ENCODE measurements at regions not wholly inside any gene's neighbourhood (a gene's known extent, or its start where the extent isn't known, plus 50 kb on each side); places are given as distances from the start of the nearest gene placed in this dataset.

DNA sequence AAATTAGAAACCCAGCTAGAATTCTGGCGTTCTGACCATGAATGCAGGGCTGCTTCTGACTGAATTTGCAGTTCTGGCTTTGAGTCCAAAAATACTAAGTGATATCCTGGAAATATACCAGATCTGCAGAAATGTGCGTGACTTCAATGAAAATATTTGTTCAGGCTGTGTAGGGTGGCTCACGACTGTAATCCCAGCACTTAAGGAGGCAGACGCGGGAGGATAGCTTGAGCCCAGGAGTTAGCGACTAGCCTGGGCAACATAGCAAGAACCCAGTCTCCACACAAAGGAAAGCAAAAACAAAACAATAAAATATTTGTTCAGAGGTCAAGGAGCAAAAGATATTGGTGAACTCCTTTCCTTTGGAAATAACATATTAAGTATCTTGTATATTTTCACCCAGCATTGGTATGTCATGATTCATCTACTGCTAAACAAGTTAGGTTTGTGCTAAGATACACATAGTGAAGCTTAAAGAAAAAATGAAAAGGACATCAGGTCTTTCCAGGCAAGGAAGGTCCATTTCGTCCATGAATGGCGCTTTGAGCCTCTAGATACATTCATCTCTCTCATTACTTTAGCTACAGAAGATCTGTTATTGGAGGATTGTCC lies 239.2 kb downstream of the CMPK2 start:
- no peaks in the 10 kb centered on the region for H3K79me2 ChIP-seq (ENCODE audit: insufficient read depth)
- WGBS (ENCODE audit: low lambda C conversion rate), result 36% methylated on average over 8 of the region's 8 CpGs
- no peak for TF ChIP-seq TAF1 (IDR thresholded peaks at IDR 0.05; ENCODE audit: borderline replicate concordance, low read depth, low read length)
- no peak for TF ChIP-seq JUND (IDR thresholded peaks at IDR 0.05)
- TF ChIP-seq, protein P1, sequence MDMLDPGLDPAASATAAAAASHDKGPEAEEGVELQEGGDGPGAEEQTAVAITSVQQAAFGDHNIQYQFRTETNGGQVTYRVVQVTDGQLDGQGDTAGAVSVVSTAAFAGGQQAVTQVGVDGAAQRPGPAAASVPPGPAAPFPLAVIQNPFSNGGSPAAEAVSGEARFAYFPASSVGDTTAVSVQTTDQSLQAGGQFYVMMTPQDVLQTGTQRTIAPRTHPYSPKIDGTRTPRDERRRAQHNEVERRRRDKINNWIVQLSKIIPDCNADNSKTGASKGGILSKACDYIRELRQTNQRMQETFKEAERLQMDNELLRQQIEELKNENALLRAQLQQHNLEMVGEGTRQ (IDR thresholded peaks at IDR 0.05; ENCODE audit: borderline replicate concordance, low read depth, low read length), result no peak
- TF ChIP-seq GABPA (IDR thresholded peaks at IDR 0.05; ENCODE audit: low read depth), result no peak
- no peak for TF ChIP-seq MXI1 (IDR thresholded peaks at IDR 0.05; ENCODE audit: low read depth, low read length)
- TF ChIP-seq TCF12 (IDR thresholded peaks at IDR 0.05), result no peak
- no peak for TF ChIP-seq RXRA (IDR thresholded peaks at IDR 0.05; ENCODE audit: borderline replicate concordance, low read depth)
- TF ChIP-seq RFX5 (IDR thresholded peaks at IDR 0.05; ENCODE audit: low read length), result no peak
- no peak for TF ChIP-seq YY1 (IDR thresholded peaks at IDR 0.05; ENCODE audit: low read depth)
- no peak for TF ChIP-seq FOSL2 (IDR thresholded peaks at IDR 0.05; ENCODE audit: borderline replicate concordance, low read depth)
- TF ChIP-seq, protein P2, sequence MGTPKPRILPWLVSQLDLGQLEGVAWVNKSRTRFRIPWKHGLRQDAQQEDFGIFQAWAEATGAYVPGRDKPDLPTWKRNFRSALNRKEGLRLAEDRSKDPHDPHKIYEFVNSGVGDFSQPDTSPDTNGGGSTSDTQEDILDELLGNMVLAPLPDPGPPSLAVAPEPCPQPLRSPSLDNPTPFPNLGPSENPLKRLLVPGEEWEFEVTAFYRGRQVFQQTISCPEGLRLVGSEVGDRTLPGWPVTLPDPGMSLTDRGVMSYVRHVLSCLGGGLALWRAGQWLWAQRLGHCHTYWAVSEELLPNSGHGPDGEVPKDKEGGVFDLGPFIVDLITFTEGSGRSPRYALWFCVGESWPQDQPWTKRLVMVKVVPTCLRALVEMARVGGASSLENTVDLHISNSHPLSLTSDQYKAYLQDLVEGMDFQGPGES (IDR thresholded peaks at IDR 0.05; ENCODE audit: low read depth, low read length), result no peak
- TF ChIP-seq TEAD4 (IDR thresholded peaks at IDR 0.05; ENCODE audit: borderline replicate concordance, insufficient read depth), result no peak
- TF ChIP-seq, protein P3, sequence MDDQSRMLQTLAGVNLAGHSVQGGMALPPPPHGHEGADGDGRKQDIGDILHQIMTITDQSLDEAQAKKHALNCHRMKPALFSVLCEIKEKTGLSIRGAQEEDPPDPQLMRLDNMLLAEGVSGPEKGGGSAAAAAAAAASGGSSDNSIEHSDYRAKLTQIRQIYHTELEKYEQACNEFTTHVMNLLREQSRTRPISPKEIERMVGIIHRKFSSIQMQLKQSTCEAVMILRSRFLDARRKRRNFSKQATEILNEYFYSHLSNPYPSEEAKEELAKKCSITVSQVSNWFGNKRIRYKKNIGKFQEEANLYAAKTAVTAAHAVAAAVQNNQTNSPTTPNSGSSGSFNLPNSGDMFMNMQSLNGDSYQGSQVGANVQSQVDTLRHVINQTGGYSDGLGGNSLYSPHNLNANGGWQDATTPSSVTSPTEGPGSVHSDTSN (IDR thresholded peaks at IDR 0.05), result no peak
- TF ChIP-seq NRF1 (IDR thresholded peaks at IDR 0.05; ENCODE audit: low read depth, low read length), result no peak
- no peak for TF ChIP-seq CHD2 (IDR thresholded peaks at IDR 0.05; ENCODE audit: low read length, partially characterized antibody)
- no peak for TF ChIP-seq FOXM1 (IDR thresholded peaks at IDR 0.05; ENCODE audit: low read depth)
- no peak for TF ChIP-seq SMC3 (IDR thresholded peaks at IDR 0.05; ENCODE audit: low read depth, low read length)
- TF ChIP-seq RCOR1 (IDR thresholded peaks at IDR 0.05; ENCODE audit: low read length), result no peak
- H2AFZ ChIP-seq (ENCODE audit: low read depth), result no peak overlapping the region
- H3K27me3 ChIP-seq (ENCODE audit: insufficient read depth), result no peaks in the 10 kb centered on the region
- POLR2A ChIA-PET, result no interaction called here
- no peak overlapping the region for H3K27ac ChIP-seq (ENCODE audit: low read depth in 2 of 2, low read length in 1 of 2)
- no peaks in the 10 kb centered on the region for H3K9me2 ChIP-seq
- H3K9ac ChIP-seq, result no peak overlapping the region
- H3K4me3 ChIP-seq (ENCODE audit: low read depth in 2 of 2, low read length in 1 of 2), result no peak overlapping the region
- H3K36me3 ChIP-seq (replicated peaks in 1 of 2; ENCODE audit: control insufficient read depth in 1 of 2, insufficient read depth in 2 of 2, low read length in 1 of 2), result no peaks in the 10 kb centered on the region
- no peaks in the 10 kb centered on the region for H3F3A ChIP-seq (replicated peaks; ENCODE audit: insufficient read depth)
- H3K4me1 ChIP-seq (ENCODE audit: control insufficient read depth in 1 of 2, insufficient read depth in 2 of 2, low read depth in 1 of 2, low read length in 1 of 2), result no peaks in the 10 kb centered on the region
- no peaks in the 10 kb centered on the region for H4K20me1 ChIP-seq (ENCODE audit: insufficient read depth)
- CTCF ChIA-PET, result interaction anchor here (1.1 to 2.0 kb wide), 3 partner anchors 9 to 16 kb away, joined by 4 to 6 read pairs (median 6); no protein-coding TSS in a partner anchor
- no peak for DNase-seq
- H3K4me2 ChIP-seq, result no peak overlapping the region
- H3K9me3 ChIP-seq, result no peaks in the 10 kb centered on the region; the same call in 1 of the 2 replicates

All from SK-N-SH (cell line).